HL-60 (cell line): ENCODE measurements at regions not wholly inside any gene's neighbourhood (a gene's known extent, or its start where the extent isn't known, plus 50 kb on each side); places are given as distances from the start of the nearest gene placed in this dataset.

Source experiments
- DNase-seq, 2 experiments: peaks; one replicate each; pipeline ENCODE4 v3.0.0-alpha.2; 2010 to 2020; ENCODE audit warnings: low read depth in 1 of 2, low spot score in 1 of 2
- H3K27ac ChIP-seq: fragments of 250-450 bp; sonication (Bioruptor Pico); replicated peaks from 2 replicates; pipeline ENCODE4 v1.5.1; 2020; ENCODE audit warnings: mild to moderate bottlenecking, moderate library complexity
- H3K27me3 ChIP-seq: fragments of 250-450 bp; sonication (Bioruptor Pico); 2 replicates; pipeline ENCODE4 v1.5.1; 2021; ENCODE audit warnings: mild to moderate bottlenecking, moderate library complexity; ENCODE audit not compliant: insufficient read depth, poor library complexity, severe bottlenecking
- H3K4me3 ChIP-seq: replicated peaks from 2 replicates; pipeline ENCODE4 v1.5.1; 2011; ENCODE audit warnings: mild to moderate bottlenecking, control low read depth, low read length; ENCODE audit not compliant: insufficient read depth
- CTCF ChIP-seq: IDR thresholded peaks from one replicate; pipeline ENCODE4 v1.5.1; 2011; ENCODE audit warnings: low read length, control low read depth, inconsistent platforms; ENCODE audit not compliant: insufficient read depth
- GABPA ChIP-seq: IDR thresholded peaks from 2 replicates; pipeline ENCODE4 v1.6.1; 2012; ENCODE audit warnings: low read depth
- POLR2AphosphoS5 ChIP-seq: IDR thresholded peaks from 2 replicates; pipeline ENCODE4 v1.6.1; 2012; ENCODE audit warnings: low read depth
- REST ChIP-seq: IDR thresholded peaks from 2 replicates; pipeline ENCODE4 v1.6.1; 2012; ENCODE audit warnings: low read depth; ENCODE audit not compliant: insufficient replicate concordance
- SPI1 ChIP-seq: IDR thresholded peaks from 2 replicates; pipeline ENCODE4 v1.6.1; 2012; ENCODE audit warnings: low read depth, mild to moderate bottlenecking, borderline replicate concordance

GRCh38 chr6:104527311-104527710 is 332.4 kb downstream of the HACE1 start:
- peak in 1 of 2 experiments; percentile 8 for DNase-seq
- Histone ChIP-seq H3K27ac (no peak overlapping the region), H3K27me3 (no peaks in the 10 kb centered on the region), H3K4me3 (no peak overlapping the region)
- TF ChIP-seq SPI1 (peak; percentile 10; the same call in 1 of the 2 replicates), GABPA (no peak)

GRCh38 chr6:104526376-104526775 is 333.3 kb downstream of the HACE1 start:
- Histone ChIP-seq H3K27ac (no peak overlapping the region), H3K4me3 (no peak overlapping the region), H3K27me3 (peaks cover under 1% of the 10 kb centered on the region)
- no peak for DNase-seq
- TF ChIP-seq SPI1 (no peak), POLR2AphosphoS5 (no peak), REST (no peak), GABPA (no peak)

GRCh38 chr6:104525677-104526322 is 333.9 kb downstream of the HACE1 start:
- peak; percentile 43 to 73 for DNase-seq
- Histone ChIP-seq H3K27ac (no peak overlapping the region), H3K4me3 (no peak overlapping the region), H3K27me3 (peaks cover 3% of the 10 kb centered on the region)
- TF ChIP-seq CTCF = peak; percentile 63
- TF ChIP-seq REST = no peak

GRCh38 chr6:104522533-104522932 is 337.2 kb downstream of the HACE1 start:
- no peak for TF ChIP-seq SPI1
- Histone ChIP-seq H3K27me3 (peaks cover 5% of the 10 kb centered on the region), H3K4me3 (no peak overlapping the region), H3K27ac (no peak overlapping the region)
- DNase-seq = peak in 1 of 2 experiments; percentile 15

GRCh38 chr6:104521176-104521575 is 338.5 kb downstream of the HACE1 start:
- DNase-seq = no peak
- Histone ChIP-seq H3K4me3 (no peak overlapping the region), H3K27ac (no peak overlapping the region), H3K27me3 (peaks cover 5% of the 10 kb centered on the region)
- TF ChIP-seq GABPA (no peak), POLR2AphosphoS5 (no peak), SPI1 (no peak), CTCF (no peak), REST (no peak)
